Thyroid gland (tissue), 4 donors: ENCODE measurements at regions not wholly inside any gene's neighbourhood (a gene's known extent, or its start where the extent isn't known, plus 50 kb on each side); places are given as distances from the start of the nearest gene placed in this dataset.

ENCODE experiments used
- CTCF ChIP-seq, 6 experiments: fragments of 200-600 bp in 3 of 6; fragments of 450-650 bp in 3 of 6; sonication (generic) in 3 of 6; IDR thresholded peaks; one replicate each; pipeline ENCODE4 v1.5.1; 2016 to 2019; ENCODE audit warnings: antibody characterized with exemption in 6 of 6, mild to moderate bottlenecking in 2 of 6, inconsistent platforms in 1 of 6, moderate library complexity in 1 of 6
- POLR2A ChIP-seq, 2 donors: fragments of 450-650 bp; IDR thresholded peaks; one replicate each; pipeline ENCODE4 v1.6.1; 2017; ENCODE audit warnings: antibody characterized with exemption in 2 of 2, mild to moderate bottlenecking in 2 of 2, moderate library complexity in 1 of 2

GRCh38 chr3:27536491-27536890 is 52.3 kb upstream of the SLC4A7 start:
- no peak for TF ChIP-seq CTCF (IDR thresholded peaks at IDR 0.05)
- no peak for TF ChIP-seq POLR2A (IDR thresholded peaks at IDR 0.05)
